ENCODE measurements at regions not wholly inside any gene's neighbourhood (a gene's known extent, or its start where the extent isn't known, plus 50 kb on each side); places are given as distances from the start of the nearest gene placed in this dataset.

DNA sequence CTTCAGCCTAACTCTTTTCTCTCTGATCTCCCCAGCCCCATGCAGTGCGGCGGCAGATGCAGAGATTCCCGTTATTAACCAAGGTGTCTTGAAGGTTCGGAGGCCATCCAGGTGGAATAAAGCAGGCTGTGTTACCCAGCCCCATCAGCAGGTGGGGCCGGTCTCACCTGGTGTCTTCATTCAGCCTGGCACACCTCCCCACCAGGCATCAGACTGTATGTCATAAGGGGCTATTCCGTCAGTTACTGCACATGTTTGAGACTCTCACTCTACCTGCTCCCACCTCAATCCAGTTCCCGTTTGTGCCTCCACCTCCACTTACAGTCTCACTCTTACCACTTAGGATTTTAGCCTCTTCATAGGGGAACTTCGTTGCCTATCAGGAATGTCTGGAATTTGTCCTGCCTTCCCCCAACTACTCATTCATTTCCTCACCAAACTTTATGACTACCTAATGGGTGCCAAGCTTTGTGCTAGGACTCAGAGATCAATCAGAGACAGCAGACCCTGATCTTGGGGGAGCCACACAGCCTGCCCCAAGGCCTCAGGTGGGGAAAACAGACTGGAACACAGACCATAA lies 170.2 kb downstream of the PLPP3 start:
- no peaks in the 10 kb centered on the region for H3K27me3 ChIP-seq (replicated peaks; ENCODE audit: insufficient read depth)
- no peak overlapping the region for H3K4me3 ChIP-seq
- H3K27ac ChIP-seq = no peak overlapping the region
- TF ChIP-seq, protein P1, sequence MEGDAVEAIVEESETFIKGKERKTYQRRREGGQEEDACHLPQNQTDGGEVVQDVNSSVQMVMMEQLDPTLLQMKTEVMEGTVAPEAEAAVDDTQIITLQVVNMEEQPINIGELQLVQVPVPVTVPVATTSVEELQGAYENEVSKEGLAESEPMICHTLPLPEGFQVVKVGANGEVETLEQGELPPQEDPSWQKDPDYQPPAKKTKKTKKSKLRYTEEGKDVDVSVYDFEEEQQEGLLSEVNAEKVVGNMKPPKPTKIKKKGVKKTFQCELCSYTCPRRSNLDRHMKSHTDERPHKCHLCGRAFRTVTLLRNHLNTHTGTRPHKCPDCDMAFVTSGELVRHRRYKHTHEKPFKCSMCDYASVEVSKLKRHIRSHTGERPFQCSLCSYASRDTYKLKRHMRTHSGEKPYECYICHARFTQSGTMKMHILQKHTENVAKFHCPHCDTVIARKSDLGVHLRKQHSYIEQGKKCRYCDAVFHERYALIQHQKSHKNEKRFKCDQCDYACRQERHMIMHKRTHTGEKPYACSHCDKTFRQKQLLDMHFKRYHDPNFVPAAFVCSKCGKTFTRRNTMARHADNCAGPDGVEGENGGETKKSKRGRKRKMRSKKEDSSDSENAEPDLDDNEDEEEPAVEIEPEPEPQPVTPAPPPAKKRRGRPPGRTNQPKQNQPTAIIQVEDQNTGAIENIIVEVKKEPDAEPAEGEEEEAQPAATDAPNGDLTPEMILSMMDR (IDR thresholded peaks at IDR 0.05) = peak in 3 of 4 experiments; percentile 22 to 52 (median 44)
- no peak for TF ChIP-seq POLR2AphosphoS5 (IDR thresholded peaks at IDR 0.05)
- no peaks in the 10 kb centered on the region for H3K9me3 ChIP-seq
- intact Hi-C loops (cut with DNase I) = no loop called here
- no peaks in the 10 kb centered on the region for H3K36me3 ChIP-seq
- DNase-seq (ENCODE audit: low spot score) = no peak
- WGBS = 91% methylated on average over 8 of the region's 8 CpGs
- no peaks in the 10 kb centered on the region for H3K4me1 ChIP-seq (replicated peaks)

DNA sequence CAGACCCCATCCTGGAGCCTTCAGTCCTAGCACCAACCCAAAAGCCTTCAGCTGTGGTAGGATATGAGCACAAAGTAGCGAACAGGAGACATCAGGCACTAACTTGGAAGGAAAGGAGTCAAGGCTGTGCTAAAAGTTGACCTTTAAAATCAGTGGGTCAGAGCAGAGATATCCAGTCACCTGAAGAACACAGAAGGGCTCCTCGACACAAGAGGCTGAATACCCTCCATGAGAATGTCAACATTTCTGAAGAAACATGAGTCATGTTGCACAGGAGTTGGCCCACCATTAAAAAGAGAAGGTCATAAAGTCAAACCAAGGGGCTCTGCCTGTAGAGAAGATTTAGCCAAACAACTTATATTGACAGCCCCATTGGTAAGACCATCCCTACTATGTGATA lies 172.5 kb downstream of the PLPP3 start:
- H3K4me3 ChIP-seq = no peak overlapping the region
- 98% methylated on average over 2 of the region's 2 CpGs for WGBS
- TF ChIP-seq, protein P1 (IDR thresholded peaks at IDR 0.05) = no peak
- TF ChIP-seq POLR2AphosphoS5 (IDR thresholded peaks at IDR 0.05) (no peak), POLR2A (IDR thresholded peaks at IDR 0.05) (no peak)
- intact Hi-C loops (cut with DNase I) = no loop called here
- no peaks in the 10 kb centered on the region for H3K27me3 ChIP-seq (replicated peaks; ENCODE audit: insufficient read depth)
- H3K27ac ChIP-seq = no peak overlapping the region
- H3K9me3 ChIP-seq = no peaks in the 10 kb centered on the region
- no peaks in the 10 kb centered on the region for H3K36me3 ChIP-seq
- DNase-seq (ENCODE audit: low spot score) = no peak
- no peaks in the 10 kb centered on the region for H3K4me1 ChIP-seq (replicated peaks)

- H3K36me3 ChIP-seq = no peaks in the 10 kb centered on the region
- TF ChIP-seq, protein P1 (IDR thresholded peaks at IDR 0.05) = no peak
- TF ChIP-seq POLR2A (IDR thresholded peaks at IDR 0.05) (no peak), POLR2AphosphoS5 (IDR thresholded peaks at IDR 0.05) (no peak)
- DNase-seq (ENCODE audit: low spot score) = no peak
- no peaks in the 10 kb centered on the region for H3K4me1 ChIP-seq (replicated peaks)
- no peaks in the 10 kb centered on the region for H3K9me3 ChIP-seq
- H3K4me3 ChIP-seq = no peak overlapping the region
- H3K27me3 ChIP-seq (replicated peaks; ENCODE audit: insufficient read depth) = no peaks in the 10 kb centered on the region
- 65% methylated on average over 7 of the region's 7 CpGs for WGBS
- H3K27ac ChIP-seq = no peak overlapping the region
- intact Hi-C loops (cut with DNase I) = no loop called here
Observed at GRCh38 chr1:56404561-56405030, 174.8 kb downstream of the PLPP3 start.

DNA sequence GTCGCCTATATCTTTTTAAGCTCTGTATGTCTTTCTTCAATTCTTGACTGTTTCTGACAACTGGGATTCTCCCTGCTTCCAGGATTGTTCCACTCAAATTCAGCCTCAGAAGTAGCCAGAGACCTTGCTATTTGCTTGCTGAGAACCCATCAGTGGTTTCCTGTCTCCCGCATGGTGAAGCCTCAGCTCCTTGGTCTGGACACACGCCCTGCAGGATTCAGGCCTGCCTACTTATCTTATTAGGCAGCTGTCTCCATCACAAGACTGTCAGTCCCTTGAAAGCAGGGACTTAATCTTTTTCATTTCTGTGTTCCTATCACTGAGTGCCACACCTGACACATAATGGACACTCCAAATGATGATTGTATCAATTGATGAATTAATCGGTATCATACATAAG lies 175.3 kb downstream of the PLPP3 start:
- H3K27ac ChIP-seq = no peak overlapping the region
- no peaks in the 10 kb centered on the region for H3K27me3 ChIP-seq (replicated peaks; ENCODE audit: insufficient read depth)
- intact Hi-C loops (cut with DNase I) = no loop called here
- DNase-seq (ENCODE audit: low spot score) = no peak
- no peak overlapping the region for H3K4me3 ChIP-seq
- no peaks in the 10 kb centered on the region for H3K4me1 ChIP-seq (replicated peaks)
- WGBS = 66% methylated on average over 4 of the region's 4 CpGs
- no peaks in the 10 kb centered on the region for H3K9me3 ChIP-seq
- no peaks in the 10 kb centered on the region for H3K36me3 ChIP-seq
- no peak for TF ChIP-seq POLR2AphosphoS5 (IDR thresholded peaks at IDR 0.05)
- TF ChIP-seq POLR2A (IDR thresholded peaks at IDR 0.05) = no peak
- TF ChIP-seq, protein P1 (IDR thresholded peaks at IDR 0.05) = no peak

- no peaks in the 10 kb centered on the region for H3K36me3 ChIP-seq
- no peak overlapping the region for H3K4me3 ChIP-seq
- no peaks in the 10 kb centered on the region for H3K9me3 ChIP-seq
- no peak for TF ChIP-seq POLR2A (IDR thresholded peaks at IDR 0.05)
- TF ChIP-seq, protein P1 (IDR thresholded peaks at IDR 0.05) = no peak
- TF ChIP-seq POLR2AphosphoS5 (IDR thresholded peaks at IDR 0.05) = no peak
- WGBS = 82% methylated on average over 4 of the region's 4 CpGs
- intact Hi-C loops (cut with DNase I) = no loop called here
- no peak for DNase-seq (ENCODE audit: low spot score)
- no peaks in the 10 kb centered on the region for H3K27me3 ChIP-seq (replicated peaks; ENCODE audit: insufficient read depth)
- H3K27ac ChIP-seq = no peak overlapping the region
- H3K4me1 ChIP-seq (replicated peaks) = no peaks in the 10 kb centered on the region
Observed at GRCh38 chr1:56403321-56403720, 176.0 kb downstream of the PLPP3 start.

Data from prostate gland (tissue), 2 donors.